HEK293T (cell line): ENCODE measurements at regions not wholly inside any gene's neighbourhood (a gene's known extent, or its start where the extent isn't known, plus 50 kb on each side); places are given as distances from the start of the nearest gene placed in this dataset.

ENCODE experiments used
- CTCF ChIA-PET: fragments of 350-600 bp; formaldehyde crosslinking; extraction: SDS; loops from one replicate; lab custom pipeline; 2021; ENCODE audit warnings: antibody characterized with exemption, inconsistent platforms; lab: Yijun Ruan, JAX
- POLR2A ChIA-PET: fragments of 350-600 bp; formaldehyde crosslinking; extraction: SDS; loops from one replicate; lab custom pipeline; 2020; ENCODE audit warnings: antibody characterized with exemption, inconsistent platforms; lab: Yijun Ruan, JAX
- DNase-seq: peaks from one replicate; pipeline ENCODE4 v3.0.0; 2012; ENCODE audit warnings: mixed read lengths; ENCODE audit errors: extremely low spot score
- ARNT ChIP-seq: fragments of 450-650 bp; IDR thresholded peaks from 2 replicates; pipeline ENCODE4 v1.6.1; 2017; ENCODE audit warnings: mild to moderate bottlenecking
- BHLHE40 ChIP-seq: fragments of 450-650 bp; IDR thresholded peaks from 2 replicates; pipeline ENCODE4 v1.6.1; 2016; ENCODE audit warnings: mild to moderate bottlenecking, moderate library complexity, borderline replicate concordance
- CTBP1 ChIP-seq: fragments of 450-650 bp; IDR thresholded peaks from 2 replicates; pipeline ENCODE4 v1.6.1; 2016; ENCODE audit warnings: borderline replicate concordance
- ELF4 ChIP-seq: fragments of 450-650 bp; IDR thresholded peaks from 2 replicates; pipeline ENCODE4 v1.6.1; 2017; ENCODE audit warnings: antibody characterized with exemption
- FOXA1 ChIP-seq: fragments of 450-650 bp; IDR thresholded peaks from 2 replicates; pipeline ENCODE4 v1.6.1; 2016; ENCODE audit warnings: mild to moderate bottlenecking
- FOXK2 ChIP-seq: fragments of 450-650 bp; IDR thresholded peaks from 2 replicates; pipeline ENCODE4 v1.6.1; 2016; ENCODE audit warnings: mild to moderate bottlenecking
- FOXM1 ChIP-seq: fragments of 450-650 bp; IDR thresholded peaks from 2 replicates; pipeline ENCODE4 v1.6.1; 2017; ENCODE audit warnings: mild to moderate bottlenecking, borderline replicate concordance
- HDGF ChIP-seq: fragments of 450-650 bp; IDR thresholded peaks from 2 replicates; pipeline ENCODE4 v1.6.1; 2017; ENCODE audit warnings: antibody characterized with exemption, borderline replicate concordance
- L3MBTL2 ChIP-seq: fragments of 450-650 bp; conservative IDR thresholded peaks from 2 replicates; pipeline ENCODE4 v1.6.1; 2016; ENCODE audit warnings: mild to moderate bottlenecking
- LEF1 ChIP-seq: fragments of 450-650 bp; IDR thresholded peaks from 2 replicates; pipeline ENCODE4 v1.6.1; 2017; ENCODE audit warnings: mild to moderate bottlenecking, borderline replicate concordance
- NFRKB ChIP-seq: fragments of 450-650 bp; IDR thresholded peaks from 2 replicates; pipeline ENCODE4 v1.6.1; 2016; ENCODE audit warnings: mild to moderate bottlenecking, moderate library complexity
- SP1 ChIP-seq: fragments of 450-650 bp; IDR thresholded peaks from 2 replicates; pipeline ENCODE4 v1.6.1; 2017
- SUZ12 ChIP-seq: fragments of 450-650 bp; IDR thresholded peaks from 2 replicates; pipeline ENCODE4 v1.6.1; 2016; ENCODE audit warnings: mild to moderate bottlenecking
- TARDBP ChIP-seq: fragments of 450-650 bp; IDR thresholded peaks from 2 replicates; pipeline ENCODE4 v1.6.1; 2016
- ZNF384 ChIP-seq: fragments of 450-650 bp; IDR thresholded peaks from 2 replicates; pipeline ENCODE4 v1.6.1; 2016
- TF ChIP-seq, protein P1 (sequence below): fragments of 450-650 bp; IDR thresholded peaks from 2 replicates; pipeline ENCODE4 v1.6.1; 2016

DNA sequence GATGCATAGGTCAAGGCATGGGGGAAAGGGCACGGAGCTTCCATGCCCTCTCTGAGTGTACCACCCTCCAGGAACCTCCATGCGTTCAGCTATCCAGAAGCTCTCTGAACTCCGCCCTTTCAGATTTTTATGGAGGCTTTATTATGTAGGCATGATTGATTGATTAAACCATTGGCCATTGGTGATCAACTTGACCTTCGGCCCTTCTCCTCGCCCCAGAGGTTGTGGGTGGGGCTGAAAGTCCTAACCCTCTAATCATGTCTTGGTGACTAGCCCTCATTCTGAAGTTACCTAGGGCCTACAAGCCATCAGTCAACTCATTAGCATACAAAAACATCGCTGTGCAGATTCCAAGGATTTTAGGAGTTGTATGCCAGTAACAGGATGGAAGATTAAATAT, 323.7 kb upstream of the KLF4 start:
- TF ChIP-seq TARDBP (no peak), SP1 (no peak), ARNT (no peak), FOXM1 (no peak), ELF4 (no peak), LEF1 (no peak), SUZ12 (no peak), BHLHE40 (no peak), HDGF (no peak), FOXA1 (no peak), ZNF384 (no peak), NFRKB (no peak), CTBP1 (no peak), FOXK2 (no peak)
- TF ChIP-seq, protein P1, sequence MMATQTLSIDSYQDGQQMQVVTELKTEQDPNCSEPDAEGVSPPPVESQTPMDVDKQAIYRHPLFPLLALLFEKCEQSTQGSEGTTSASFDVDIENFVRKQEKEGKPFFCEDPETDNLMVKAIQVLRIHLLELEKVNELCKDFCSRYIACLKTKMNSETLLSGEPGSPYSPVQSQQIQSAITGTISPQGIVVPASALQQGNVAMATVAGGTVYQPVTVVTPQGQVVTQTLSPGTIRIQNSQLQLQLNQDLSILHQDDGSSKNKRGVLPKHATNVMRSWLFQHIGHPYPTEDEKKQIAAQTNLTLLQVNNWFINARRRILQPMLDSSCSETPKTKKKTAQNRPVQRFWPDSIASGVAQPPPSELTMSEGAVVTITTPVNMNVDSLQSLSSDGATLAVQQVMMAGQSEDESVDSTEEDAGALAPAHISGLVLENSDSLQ: no peak
- CTCF ChIA-PET: no interaction called here
- POLR2A ChIA-PET: no interaction called here

DNA sequence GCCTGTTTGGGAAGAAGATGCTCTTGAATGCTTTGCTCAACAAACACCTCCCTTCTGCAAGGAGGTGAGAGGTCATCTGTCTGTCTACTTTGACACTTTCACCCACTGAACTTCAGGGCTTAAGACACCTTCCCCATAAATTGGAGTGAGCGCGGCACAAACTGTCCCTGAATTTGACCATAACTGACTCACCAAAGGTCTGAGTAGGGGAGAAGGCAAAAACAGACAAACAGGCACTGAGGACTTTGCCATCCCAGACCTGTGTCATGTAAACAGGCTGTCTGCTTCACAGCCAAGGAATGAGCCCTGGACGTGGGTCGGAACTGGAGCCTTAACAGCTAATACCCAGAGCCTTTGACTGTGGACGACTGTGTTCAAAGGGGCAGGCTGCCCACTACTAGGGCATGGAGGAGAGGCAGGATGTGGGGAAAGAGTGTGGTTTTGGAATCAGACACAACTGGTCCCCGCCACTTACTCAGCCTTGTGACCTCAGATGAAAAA, 320.9 kb upstream of the KLF4 start:
- POLR2A ChIA-PET: no interaction called here
- TF ChIP-seq NFRKB: no peak
- no peak for TF ChIP-seq ELF4
- no peak for TF ChIP-seq ZNF384
- no peak for TF ChIP-seq L3MBTL2
- no peak for TF ChIP-seq LEF1
- no peak for TF ChIP-seq SP1
- no peak for TF ChIP-seq BHLHE40
- TF ChIP-seq TARDBP: no peak
- TF ChIP-seq, protein P1: no peak
- TF ChIP-seq ARNT: no peak
- TF ChIP-seq FOXM1: no peak
- TF ChIP-seq FOXA1: no peak
- TF ChIP-seq FOXK2: no peak
- no peak for TF ChIP-seq HDGF
- no peak for TF ChIP-seq CTBP1
- CTCF ChIA-PET: no interaction called here
- DNase-seq: no peak

More for the DNA sequence above, 323.7 kb upstream of the KLF4 start:
- DNase-seq: no peak

DNA sequence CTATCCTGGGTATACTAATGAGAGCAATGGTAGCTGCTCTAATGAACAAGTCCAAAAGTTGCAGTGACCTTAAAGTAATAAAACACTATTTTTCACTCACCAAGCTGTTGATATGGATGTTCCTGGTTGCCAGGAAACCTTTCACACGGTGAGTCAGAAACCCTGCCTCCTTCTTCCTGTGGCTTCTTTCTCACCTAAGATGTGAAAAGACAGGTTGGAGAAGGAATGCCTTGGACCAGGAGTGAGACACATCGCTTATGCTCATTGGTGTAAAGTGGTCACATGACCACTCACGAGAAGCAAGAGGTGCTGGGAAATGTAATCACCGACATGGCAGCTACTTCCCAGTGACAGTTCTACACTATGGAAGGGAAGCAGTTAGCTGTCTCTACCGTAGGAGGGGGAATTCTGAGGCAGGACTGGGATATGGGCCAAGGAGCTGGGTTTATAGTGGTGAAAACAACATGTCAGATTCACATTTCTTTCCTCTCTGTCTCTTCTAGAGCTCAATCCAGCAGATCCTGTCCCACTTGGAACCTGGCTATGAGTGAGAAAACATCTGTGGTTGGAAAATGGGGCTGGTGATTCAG, 320.4 kb upstream of the KLF4 start:
- ChIA-PET CTCF (no interaction called here), POLR2A (no interaction called here)
- DNase-seq: no peak
- TF ChIP-seq SUZ12 (no peak), ARNT (no peak), CTBP1 (no peak), FOXK2 (no peak), NFRKB (no peak), TARDBP (no peak), BHLHE40 (no peak), L3MBTL2 (no peak), HDGF (no peak), FOXM1 (no peak), LEF1 (no peak), SP1 (no peak), ZNF384 (no peak), FOXA1 (no peak), ELF4 (no peak)
- TF ChIP-seq, protein P1: no peak

DNA sequence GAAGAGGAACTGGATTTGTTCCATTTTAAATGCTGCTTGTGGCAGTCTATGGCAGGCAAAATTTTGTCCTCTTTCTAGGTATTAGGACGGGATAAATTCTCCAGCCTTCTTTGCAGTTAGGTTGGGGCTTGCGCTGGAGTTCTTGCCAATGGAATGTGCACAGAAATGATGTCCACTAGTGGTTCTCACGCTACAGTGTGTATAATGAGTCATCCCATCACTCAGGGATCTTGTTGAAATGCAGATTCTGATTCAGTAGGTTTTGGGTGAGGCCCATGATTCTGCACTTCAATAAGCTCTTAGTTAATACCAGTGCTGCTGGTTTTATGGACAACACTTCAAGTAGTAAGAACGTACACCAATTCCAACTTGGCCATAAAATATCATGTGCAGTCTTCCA, 317.6 kb upstream of the KLF4 start:
- ChIA-PET POLR2A (no interaction called here), CTCF (no interaction called here)
- DNase-seq: no peak
- TF ChIP-seq HDGF: no peak
- no peak for TF ChIP-seq ARNT
- TF ChIP-seq ELF4: no peak
- no peak for TF ChIP-seq TARDBP
- no peak for TF ChIP-seq SP1
- TF ChIP-seq LEF1: no peak
- TF ChIP-seq L3MBTL2: no peak
- no peak for TF ChIP-seq CTBP1
- TF ChIP-seq SUZ12: no peak
- TF ChIP-seq FOXA1: no peak
- no peak for TF ChIP-seq FOXM1
- TF ChIP-seq NFRKB: no peak
- no peak for TF ChIP-seq BHLHE40

DNA sequence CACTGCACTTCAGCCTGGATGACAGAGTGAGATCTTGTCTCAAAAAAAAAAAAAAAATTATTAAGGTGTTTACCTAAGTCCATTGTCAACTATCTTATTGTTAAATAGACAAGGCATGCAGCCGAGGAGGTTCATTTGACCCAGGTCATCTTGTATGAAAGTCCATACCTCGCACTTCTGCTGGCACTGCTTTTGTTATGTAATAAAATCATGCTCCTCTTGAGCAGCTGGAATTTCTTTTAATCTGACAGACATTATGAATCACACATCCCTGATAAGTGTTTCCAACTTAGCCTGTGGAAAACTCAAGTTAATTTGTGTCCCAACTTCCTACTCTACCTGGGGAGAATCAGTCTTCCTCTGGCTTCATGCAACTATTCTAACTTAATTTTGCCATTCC, 315.6 kb upstream of the KLF4 start:
- POLR2A ChIA-PET: no interaction called here
- TF ChIP-seq SUZ12 (no peak), HDGF (no peak), SP1 (no peak), NFRKB (no peak), FOXM1 (no peak), FOXA1 (no peak), BHLHE40 (no peak), ELF4 (no peak), CTBP1 (no peak), L3MBTL2 (no peak), ZNF384 (no peak), ARNT (no peak)
- TF ChIP-seq, protein P1: no peak
- CTCF ChIA-PET: no interaction called here
- DNase-seq: no peak
